Activated CD8-positive, alpha-beta T cell treated with anti-CD3 and anti-CD28 coated beads for 36 hours (primary cell): ENCODE measurements at regions not wholly inside any gene's neighbourhood (a gene's known extent, or its start where the extent isn't known, plus 50 kb on each side); places are given as distances from the start of the nearest gene placed in this dataset.

Experiments
- ATAC-seq: fragments of 200-7000 bp; cut with Tn5 transposase; one replicate; pipeline ENCODE4 v1.10.0; 2021; ENCODE audit warnings: mild to moderate bottlenecking, moderate library complexity
- CTCF ChIA-PET: fragments of 350-600 bp; sonication (Branson Sonifier 250); formaldehyde crosslinking; loops from one replicate; lab custom pipeline; 2021; ENCODE audit warnings: antibody characterized with exemption; lab: Charles Lee
- POLR2A ChIA-PET: fragments of 350-600 bp; sonication (Branson Sonifier 250); formaldehyde crosslinking; loops from one replicate; lab custom pipeline; 2021; ENCODE audit warnings: antibody characterized with exemption; lab: Charles Lee
- DNase-seq: peaks from one replicate; pipeline ENCODE4 v3.0.0-alpha.2; 2020
- H3K27ac Mint-ChIP-seq: one replicate; pipeline ENCODE4 v1.8.0; 2021; ENCODE audit warnings: mild to moderate bottlenecking, mixed read lengths
- H3K27me3 Mint-ChIP-seq: one replicate; pipeline ENCODE4 v1.8.0; 2021; ENCODE audit warnings: mixed read lengths
- H3K36me3 Mint-ChIP-seq: one replicate; pipeline ENCODE4 v1.8.0; 2021; ENCODE audit warnings: low read depth, mixed read lengths
- H3K4me1 Mint-ChIP-seq: one replicate; pipeline ENCODE4 v1.8.0; 2021; ENCODE audit warnings: low read depth, mixed read lengths
- H3K4me3 Mint-ChIP-seq: one replicate; pipeline ENCODE4 v1.8.0; 2021; ENCODE audit warnings: mild to moderate bottlenecking, moderate library complexity, mixed read lengths
- H3K9me3 Mint-ChIP-seq: one replicate; pipeline ENCODE4 v1.8.0; 2021; ENCODE audit warnings: mixed read lengths
- intact Hi-C: fragments of 100-400 bp; cut with micrococcal nuclease; formaldehyde crosslinking; loops from one replicate; pipeline ENCODE4 v1.10.0; 2022
- TF ChIP-seq, protein P1 (sequence below): fragments of 200-600 bp; IDR thresholded peaks from one replicate; pipeline ENCODE4 v1.8.0; 2022; ENCODE audit warnings: antibody characterized with exemption, mild to moderate bottlenecking

DNA sequence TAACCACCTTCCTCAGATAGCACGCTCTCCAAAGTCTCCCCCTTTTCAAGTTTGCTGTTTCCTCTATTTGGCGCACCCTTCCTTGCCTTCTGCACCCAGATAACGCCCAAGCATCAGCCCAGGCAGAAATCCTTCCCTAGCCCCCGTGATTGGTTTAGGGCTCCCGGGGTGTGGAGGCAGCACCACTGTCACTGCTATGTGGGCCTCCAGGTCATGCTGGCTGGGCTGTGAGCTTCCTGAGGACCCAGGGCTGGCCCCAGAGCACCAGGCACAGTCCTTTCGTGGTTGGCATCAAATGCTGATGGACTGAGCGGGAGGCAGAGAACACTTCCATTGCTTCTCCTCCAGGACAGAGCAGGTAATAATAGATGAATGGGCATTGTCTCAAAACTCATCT lies 311.4 kb downstream of the BCL11B start:
- no peak overlapping the region for H3K27ac Mint-ChIP-seq
- no peaks in the 10 kb centered on the region for H3K36me3 Mint-ChIP-seq
- no peak overlapping the region for H3K4me3 Mint-ChIP-seq
- ATAC-seq = no peak
- no peaks in the 10 kb centered on the region for H3K9me3 Mint-ChIP-seq
- peaks cover 41% of the 10 kb centered on the region for H3K4me1 Mint-ChIP-seq
- intact Hi-C loops = no loop called here
- ChIA-PET CTCF (no interaction called here), POLR2A (no interaction called here)
- H3K27me3 Mint-ChIP-seq = no peaks in the 10 kb centered on the region
- DNase-seq = no peak
- TF ChIP-seq, protein P1, sequence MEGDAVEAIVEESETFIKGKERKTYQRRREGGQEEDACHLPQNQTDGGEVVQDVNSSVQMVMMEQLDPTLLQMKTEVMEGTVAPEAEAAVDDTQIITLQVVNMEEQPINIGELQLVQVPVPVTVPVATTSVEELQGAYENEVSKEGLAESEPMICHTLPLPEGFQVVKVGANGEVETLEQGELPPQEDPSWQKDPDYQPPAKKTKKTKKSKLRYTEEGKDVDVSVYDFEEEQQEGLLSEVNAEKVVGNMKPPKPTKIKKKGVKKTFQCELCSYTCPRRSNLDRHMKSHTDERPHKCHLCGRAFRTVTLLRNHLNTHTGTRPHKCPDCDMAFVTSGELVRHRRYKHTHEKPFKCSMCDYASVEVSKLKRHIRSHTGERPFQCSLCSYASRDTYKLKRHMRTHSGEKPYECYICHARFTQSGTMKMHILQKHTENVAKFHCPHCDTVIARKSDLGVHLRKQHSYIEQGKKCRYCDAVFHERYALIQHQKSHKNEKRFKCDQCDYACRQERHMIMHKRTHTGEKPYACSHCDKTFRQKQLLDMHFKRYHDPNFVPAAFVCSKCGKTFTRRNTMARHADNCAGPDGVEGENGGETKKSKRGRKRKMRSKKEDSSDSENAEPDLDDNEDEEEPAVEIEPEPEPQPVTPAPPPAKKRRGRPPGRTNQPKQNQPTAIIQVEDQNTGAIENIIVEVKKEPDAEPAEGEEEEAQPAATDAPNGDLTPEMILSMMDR = no peak

DNA sequence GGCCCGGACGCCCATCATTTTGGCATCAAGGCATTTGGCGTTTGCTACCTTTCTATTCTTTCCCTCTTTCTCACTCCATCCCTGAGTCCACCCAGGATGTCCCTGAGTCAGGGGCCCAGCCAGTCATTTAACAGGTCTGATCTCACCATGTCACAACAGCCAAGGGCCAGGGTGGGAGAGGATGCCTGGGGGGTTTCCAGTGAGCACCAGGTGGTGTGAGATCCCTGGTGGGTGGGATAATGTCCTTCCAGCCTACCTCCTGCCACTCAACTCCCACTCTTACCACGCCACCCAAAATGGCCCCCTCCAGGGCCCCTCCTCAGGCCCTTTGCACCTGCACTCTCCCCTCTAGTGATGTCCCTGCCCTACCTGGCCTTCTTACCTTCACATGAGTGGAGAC lies 310.8 kb downstream of the BCL11B start:
- DNase-seq (no peak), ATAC-seq (no peak)
- Mint-ChIP-seq H3K36me3 (no peaks in the 10 kb centered on the region), H3K4me1 (peaks cover 41% of the 10 kb centered on the region), H3K27ac (no peak overlapping the region), H3K9me3 (no peaks in the 10 kb centered on the region), H3K4me3 (no peak overlapping the region), H3K27me3 (no peaks in the 10 kb centered on the region)
- TF ChIP-seq, protein P1 = no peak
- POLR2A ChIA-PET = no interaction called here
- intact Hi-C loops = no loop called here
- CTCF ChIA-PET = no interaction called here

DNA sequence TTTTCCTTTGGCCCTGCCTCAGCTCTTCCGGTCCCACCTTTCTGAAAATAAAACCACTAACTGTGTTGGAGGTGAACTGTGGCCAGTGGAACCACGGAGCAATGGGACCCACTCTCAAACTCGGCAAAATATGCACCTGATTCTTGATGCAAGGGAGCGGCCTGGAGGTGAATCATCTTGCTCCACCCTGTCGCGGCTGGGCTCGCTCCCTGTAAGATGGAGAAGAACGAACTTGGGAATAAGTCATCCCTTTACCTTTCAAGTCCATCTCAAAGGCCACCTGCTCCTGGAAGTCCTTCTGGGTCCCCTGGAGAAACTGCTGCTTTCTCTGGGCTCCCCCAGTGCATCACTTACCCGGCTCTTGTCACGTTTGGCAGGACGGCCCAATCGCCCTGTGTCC lies 309.9 kb downstream of the BCL11B start:
- POLR2A ChIA-PET = no interaction called here
- intact Hi-C loops = no loop called here
- TF ChIP-seq, protein P1 = no peak

DNA sequence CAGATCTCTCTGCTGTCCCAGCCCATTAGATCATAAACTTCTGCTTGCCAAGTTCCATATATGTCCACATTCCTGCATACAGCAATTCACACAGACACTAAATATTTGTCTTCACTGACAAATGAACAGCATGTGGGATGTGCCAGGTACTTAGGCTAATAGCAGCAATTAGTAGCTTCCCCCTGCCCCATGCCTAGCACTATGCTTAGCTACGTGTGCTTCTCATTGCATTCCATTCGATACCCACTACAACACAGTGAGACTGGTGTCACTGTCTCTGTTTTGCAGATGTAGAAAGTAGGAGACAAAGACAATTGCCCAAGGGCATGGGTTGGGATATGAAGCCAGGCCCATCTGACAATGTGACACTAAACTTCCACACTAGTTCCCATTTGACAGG lies 308.4 kb downstream of the BCL11B start:
- Mint-ChIP-seq H3K36me3 (no peaks in the 10 kb centered on the region), H3K4me3 (no peak overlapping the region), H3K4me1 (peaks cover 44% of the 10 kb centered on the region), H3K27me3 (no peaks in the 10 kb centered on the region), H3K9me3 (no peaks in the 10 kb centered on the region), H3K27ac (no peak overlapping the region)
- ATAC-seq (no peak), DNase-seq (no peak)
- intact Hi-C loops = no loop called here
- TF ChIP-seq, protein P1 = no peak
- CTCF ChIA-PET = no interaction called here
- POLR2A ChIA-PET = no interaction called here

More for the DNA sequence above, 309.9 kb downstream of the BCL11B start:
- CTCF ChIA-PET = no interaction called here
- Mint-ChIP-seq H3K4me1 (peaks cover 44% of the 10 kb centered on the region), H3K27me3 (no peaks in the 10 kb centered on the region), H3K27ac (no peak overlapping the region), H3K36me3 (no peaks in the 10 kb centered on the region), H3K9me3 (no peaks in the 10 kb centered on the region), H3K4me3 (no peak overlapping the region)
- ATAC-seq (no peak), DNase-seq (no peak)

DNA sequence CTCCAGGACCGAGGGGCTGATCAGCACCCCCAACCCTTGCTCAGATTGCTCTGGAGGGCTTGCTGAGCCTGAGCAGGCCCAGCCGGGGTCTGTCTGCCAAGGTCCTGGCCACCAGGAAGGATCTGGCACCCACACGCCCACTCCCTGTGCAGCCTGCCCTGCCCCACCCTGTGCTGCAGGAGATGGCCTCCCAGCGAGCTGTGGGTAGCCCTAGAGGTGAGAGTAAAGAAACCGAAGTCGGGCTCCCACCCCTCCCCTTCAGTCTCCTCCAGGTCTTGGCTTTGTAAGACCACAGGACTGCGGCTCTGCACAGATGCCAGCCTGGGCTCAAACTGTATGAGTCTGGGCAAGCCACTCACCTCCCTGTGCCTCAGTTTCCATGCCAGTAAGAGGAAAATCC lies 307.8 kb downstream of the BCL11B start:
- CTCF ChIA-PET = no interaction called here
- no peak overlapping the region for H3K27ac Mint-ChIP-seq

More for the DNA sequence above, 307.8 kb downstream of the BCL11B start:
- POLR2A ChIA-PET = interaction anchor here (1.0 kb wide), 1 partner anchor 17 kb away, joined by 4 read pairs; no protein-coding TSS in a partner anchor
- TF ChIP-seq, protein P1 = no peak
- DNase-seq (peak; percentile 49), ATAC-seq (peak; percentile 75)
- H3K27me3 Mint-ChIP-seq = no peaks in the 10 kb centered on the region
- intact Hi-C loops = no loop called here
- no peak overlapping the region for H3K4me3 Mint-ChIP-seq
- H3K36me3 Mint-ChIP-seq = no peaks in the 10 kb centered on the region
- H3K4me1 Mint-ChIP-seq = peaks cover 44% of the 10 kb centered on the region
- no peaks in the 10 kb centered on the region for H3K9me3 Mint-ChIP-seq
